GM21515 (cell line): ENCODE measurements at regions not wholly inside any gene's neighbourhood (a gene's known extent, or its start where the extent isn't known, plus 50 kb on each side); places are given as distances from the start of the nearest gene placed in this dataset.
A peak's percentile ranks its signal among the peaks of the same experiment; 100 is the strongest.

Experiments
- ATAC-seq: cut with Tn5 transposase; IDR thresholded peaks from one replicate; pipeline ENCODE4 v1.9.1; 2021; ENCODE audit not compliant: unreplicated experiment

DNA sequence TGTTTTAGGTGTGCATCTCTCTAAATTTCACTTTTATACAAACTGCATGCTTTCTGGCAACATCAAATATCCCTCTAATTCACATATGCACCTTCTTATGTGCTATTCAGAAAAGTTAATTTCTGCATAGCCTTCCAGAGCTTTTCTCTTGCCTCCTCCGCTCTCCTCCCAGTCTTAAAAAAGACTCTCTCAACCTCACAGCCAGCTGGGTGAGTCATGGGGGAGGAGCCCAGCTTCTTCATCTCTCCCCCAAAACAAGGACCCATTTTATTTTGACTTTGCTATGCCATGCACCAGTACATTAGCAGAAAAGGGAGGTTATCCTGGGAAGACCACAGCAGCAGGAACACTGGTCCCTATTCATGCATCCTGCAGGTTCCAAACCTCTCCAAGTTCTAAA, 234.4 kb downstream of the KCNA4 start:
- no peak for ATAC-seq

GRCh38 chr11:29781268-29781667, 235.6 kb downstream of the KCNA4 start:
- no peak for ATAC-seq

- ATAC-seq: no peak
Observed at GRCh38 chr11:29780756-29781155, 236.1 kb downstream of the KCNA4 start.

GRCh38 chr11:29773656-29774264, 243.1 kb downstream of the KCNA4 start:
- ATAC-seq: no peak

DNA sequence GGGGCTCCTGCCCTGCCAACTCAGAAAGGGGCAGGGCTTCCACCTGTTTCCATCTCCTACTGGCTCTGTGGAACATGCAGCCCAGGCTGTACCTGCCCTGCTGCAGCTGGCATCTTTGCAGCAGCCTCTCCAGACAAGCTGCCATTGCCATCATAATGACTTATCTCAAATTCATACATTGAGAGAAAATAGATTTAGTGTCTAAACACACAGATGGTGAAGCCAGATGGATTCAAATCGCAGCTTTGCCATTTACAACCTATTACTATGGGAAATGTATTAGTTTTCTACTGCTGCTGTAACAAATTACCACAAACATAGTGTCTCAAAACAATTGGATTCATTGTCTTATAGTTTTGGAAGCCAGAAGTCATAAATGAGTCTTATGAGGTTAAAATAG, 260.0 kb downstream of the KCNA4 start:
- no peak for ATAC-seq

DNA sequence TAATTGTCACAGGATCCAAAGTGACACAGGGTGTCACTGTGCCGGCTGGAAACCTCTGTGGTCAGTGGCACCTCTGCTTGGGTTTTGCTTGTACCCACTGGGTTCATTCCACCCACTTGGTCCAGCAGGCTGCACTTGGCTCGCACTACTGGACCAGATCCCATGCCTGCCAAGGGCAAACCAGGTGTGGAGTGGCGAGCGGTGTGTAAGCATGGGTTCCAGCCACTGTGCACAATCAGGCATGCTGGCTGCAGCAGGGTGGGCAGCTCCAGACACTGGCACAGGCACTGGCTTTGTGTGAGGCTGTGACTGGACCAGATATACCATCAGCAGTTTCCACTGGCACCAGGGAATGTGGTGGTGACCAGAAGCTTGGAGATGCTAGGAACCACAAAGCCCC, 261.4 kb downstream of the KCNA4 start:
- ATAC-seq: no peak

DNA sequence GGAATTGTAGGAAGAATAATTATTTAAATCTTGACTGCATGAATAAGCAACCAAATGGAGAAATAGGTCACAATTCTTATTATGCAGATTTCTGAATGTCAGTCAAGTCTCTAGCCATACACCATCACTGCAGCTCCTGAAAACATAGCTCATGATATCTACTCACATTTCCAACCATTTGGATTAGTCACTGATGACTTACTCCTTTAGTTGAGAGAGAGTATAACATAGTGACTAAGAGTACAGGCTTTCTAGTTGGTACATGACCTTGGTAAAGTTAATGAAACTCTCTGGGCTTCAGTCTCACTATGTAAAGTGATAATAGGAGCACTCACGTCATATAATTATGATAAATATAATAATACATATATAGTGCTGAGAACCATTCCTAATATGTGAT, 265.2 kb downstream of the KCNA4 start:
- ATAC-seq: no peak

- no peak for ATAC-seq
Observed at GRCh38 chr11:29750392-29750791, 266.4 kb downstream of the KCNA4 start.

- no peak for ATAC-seq
Observed at GRCh38 chr11:29734287-29734686, 282.5 kb downstream of the KCNA4 start.

- ATAC-seq: no peak
Observed at GRCh38 chr11:29713831-29714320, 303.0 kb downstream of the KCNA4 start.

DNA sequence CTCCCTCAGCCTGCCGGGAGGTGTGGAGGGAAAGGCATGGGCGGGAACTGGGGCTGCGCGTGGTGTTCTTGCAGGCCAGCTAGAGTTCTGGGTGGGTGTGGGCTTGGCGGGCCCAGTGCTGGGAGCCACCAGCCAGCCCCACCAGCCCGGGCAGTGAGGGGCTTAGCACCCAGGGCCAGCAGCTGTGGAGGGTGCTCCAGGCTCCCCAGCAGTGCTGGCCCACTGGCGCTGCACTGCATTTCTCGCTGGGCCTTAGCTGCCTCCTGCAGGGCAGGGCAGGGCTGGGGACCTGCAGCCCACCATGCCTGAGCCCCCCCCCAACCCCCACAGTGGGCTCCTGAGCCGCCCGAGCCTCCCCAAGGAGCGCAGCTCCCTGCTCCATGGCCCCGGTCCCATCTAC, 304.2 kb downstream of the KCNA4 start:
- no peak for ATAC-seq

DNA sequence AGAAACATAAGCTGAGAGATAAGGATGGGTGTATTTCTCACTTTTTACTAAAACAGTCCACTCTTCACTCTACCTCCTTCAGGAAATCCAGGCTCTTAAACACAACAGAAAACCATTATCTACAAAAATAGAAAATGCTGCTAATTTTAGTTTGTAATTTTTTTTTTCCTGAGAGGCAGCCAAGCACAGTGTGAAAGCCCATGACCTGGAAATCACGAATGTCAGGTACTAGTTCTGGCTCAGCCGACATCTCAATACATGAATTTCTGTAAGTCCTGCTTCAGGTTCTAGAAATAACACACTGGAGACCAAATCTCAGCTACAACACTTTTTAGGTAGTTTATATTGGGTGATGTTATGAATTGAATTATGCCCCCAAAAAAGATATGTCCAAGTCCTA, 308.9 kb downstream of the KCNA4 start:
- ATAC-seq: no peak

GRCh38 chr11:29685361-29685760, 331.5 kb downstream of the KCNA4 start:
- ATAC-seq: no peak

GRCh38 chr11:29682856-29683255, 334.0 kb downstream of the KCNA4 start:
- ATAC-seq: no peak

DNA sequence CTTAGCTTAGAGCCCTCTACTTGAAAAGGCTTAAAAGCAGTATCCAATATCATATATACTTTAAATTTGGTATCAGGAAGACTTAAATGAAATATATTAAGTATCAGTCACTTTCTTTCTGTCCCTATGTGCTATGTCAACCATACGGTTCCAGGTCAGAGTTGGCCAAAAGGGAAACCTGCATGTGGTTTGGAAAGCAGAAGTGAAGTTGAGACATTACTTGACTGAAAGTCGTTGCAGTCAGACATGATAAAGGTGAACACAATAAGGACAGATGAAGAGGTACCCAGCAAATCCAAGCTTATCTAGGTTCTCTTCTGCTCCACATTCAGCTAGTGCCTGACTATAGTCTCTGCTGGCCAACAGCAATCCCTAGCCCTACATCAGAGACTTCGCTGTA, 336.8 kb downstream of the KCNA4 start:
- ATAC-seq: peak; percentile 83

DNA sequence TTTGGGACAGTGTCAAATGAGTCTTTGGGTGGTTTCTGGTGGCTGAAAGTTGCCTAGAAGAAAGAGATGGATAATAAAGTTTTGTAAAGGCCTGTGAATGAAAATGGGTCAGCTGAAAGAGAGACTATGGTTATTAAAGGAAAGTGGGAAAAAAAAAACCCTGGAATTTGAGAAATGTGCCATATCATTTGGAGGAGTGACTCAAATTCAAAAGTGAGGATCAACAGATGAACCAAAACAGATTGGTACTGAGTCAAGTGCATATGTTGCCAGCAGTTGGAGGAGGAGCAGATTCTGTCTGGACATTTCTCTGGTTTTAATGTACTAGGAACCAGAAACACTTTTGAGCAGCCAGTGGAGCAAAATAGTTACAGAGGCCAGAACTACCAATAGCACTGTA, 339.8 kb downstream of the KCNA4 start:
- ATAC-seq: no peak

- ATAC-seq: no peak
Observed at GRCh38 chr11:29669310-29669709, 347.5 kb downstream of the KCNA4 start.

GRCh38 chr11:29657709-29658108, 359.1 kb downstream of the KCNA4 start:
- ATAC-seq: no peak

DNA sequence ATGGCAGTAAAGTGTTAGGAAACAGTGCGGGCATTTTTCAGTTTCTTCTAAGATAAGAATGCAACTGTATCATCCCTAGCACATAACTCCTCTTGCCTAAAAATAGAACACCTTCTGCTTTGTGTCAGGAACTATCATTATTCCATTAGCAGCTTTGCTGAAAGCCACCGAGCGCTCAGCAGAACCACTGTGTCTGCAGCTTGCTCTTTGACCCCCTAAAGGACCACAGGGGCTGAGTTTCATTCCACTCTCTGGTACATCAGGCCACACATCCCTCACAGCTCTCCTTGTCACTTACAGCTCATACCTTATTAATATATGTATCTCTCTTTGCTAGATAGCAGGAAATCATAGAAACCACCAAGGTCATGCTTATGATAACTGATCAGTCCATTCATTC, 360.2 kb downstream of the KCNA4 start:
- no peak for ATAC-seq

DNA sequence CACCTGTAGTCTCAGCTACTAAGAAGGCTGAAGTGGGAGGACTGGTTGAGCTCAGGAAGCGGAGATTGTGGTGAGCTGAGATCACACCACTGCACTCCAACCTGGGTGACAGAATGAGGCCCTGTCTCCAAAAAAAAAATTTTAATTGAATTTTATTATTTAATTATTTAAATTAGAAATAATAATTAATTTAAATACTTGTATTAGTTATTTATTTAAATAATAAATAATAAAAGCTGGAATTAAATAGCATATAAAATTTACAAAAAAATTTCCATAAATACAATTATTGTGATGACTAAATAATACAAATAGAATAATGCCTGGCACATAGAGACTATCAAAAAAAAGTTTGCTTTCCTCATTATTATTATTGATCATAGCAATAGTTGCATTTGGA, 371.5 kb downstream of the KCNA4 start:
- ATAC-seq: no peak

GRCh38 chr11:29641201-29641600, 375.6 kb downstream of the KCNA4 start:
- ATAC-seq: no peak

DNA sequence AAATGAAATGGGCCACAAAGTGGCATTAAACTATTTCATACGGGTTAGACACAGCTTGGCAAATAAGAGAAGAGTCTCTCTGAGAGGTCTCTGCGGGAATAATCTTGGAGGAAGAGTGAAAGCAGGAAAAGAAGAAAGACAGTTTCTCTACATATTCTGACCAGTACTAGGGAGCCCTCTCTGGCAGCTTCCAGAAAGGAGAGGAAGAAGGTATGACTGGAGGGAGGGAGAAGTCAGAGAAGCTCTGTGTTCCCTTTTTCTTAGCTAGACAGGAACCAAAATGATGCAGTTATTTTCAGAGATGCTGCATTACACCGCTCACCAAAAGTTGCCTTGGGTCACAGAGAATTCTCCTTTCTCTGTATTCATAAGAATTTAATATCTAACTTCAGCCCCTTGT, 382.1 kb downstream of the KCNA4 start:
- ATAC-seq: no peak

- no peak for ATAC-seq
Observed at GRCh38 chr11:29634244-29634643, 382.6 kb downstream of the KCNA4 start.
